ENCODE measurements at regions not wholly inside any gene's neighbourhood (a gene's known extent, or its start where the extent isn't known, plus 50 kb on each side); places are given as distances from the start of the nearest gene placed in this dataset.

- TF ChIP-seq HNF4G (IDR thresholded peaks at IDR 0.05; ENCODE audit: borderline replicate concordance, low read depth, low read length): no peak
- TF ChIP-seq HNF4G (CRISPR knock-in tag; IDR thresholded peaks at IDR 0.05; ENCODE audit: borderline replicate concordance, low read depth): no peak
Measured at GRCh38 chr14:97287956-97288355, 490.8 kb downstream of the VRK1 start (continued).

GRCh38 chr14:97290065-97290464 lies 492.9 kb downstream of the VRK1 start:
- FAIRE-seq (no peak), ATAC-seq (no peak), DNase-seq (ENCODE audit: low spot score) (no peak)
- no TSS peak for BruUV-seq (replicated peaks)
- no peaks in the 10 kb centered on the region for H3K4me1 ChIP-seq (ENCODE audit: insufficient read depth, low read length)
- no peaks in the 10 kb centered on the region for H3K27me3 ChIP-seq (ENCODE audit: control insufficient read depth in 1 of 2, insufficient read depth in 2 of 2, low read length in 2 of 2)
- H3K79me2 ChIP-seq (ENCODE audit: insufficient read depth, low read length): no peaks in the 10 kb centered on the region
- POLR2A ChIA-PET: no interaction called here
- H3K36me3 ChIP-seq (replicated peaks in 1 of 2; ENCODE audit: control insufficient read depth in 1 of 2, insufficient read depth in 2 of 2, low read length in 2 of 2): no peaks in the 10 kb centered on the region
- 3% methylated on average over 4 of the region's 4 CpGs for WGBS (ENCODE audit: low lambda C conversion rate)
- in situ Hi-C loops (cut with HindIII; ENCODE audit: extremely low pct_ligation_motif_present, low pct_unique_long_range_greater_than_20kb): no loop called here
- H3K27ac ChIP-seq (ENCODE audit: extremely low read length, insufficient read depth, low read length): no peak overlapping the region
- no peak overlapping the region for H3K4me3 ChIP-seq (replicated peaks in 1 of 3; ENCODE audit: insufficient read depth in 1 of 3, low read depth in 2 of 3, low read length in 3 of 3)
- H3K4me2 ChIP-seq (ENCODE audit: low read depth, low read length): no peak overlapping the region
- no peak overlapping the region for H3K9ac ChIP-seq (ENCODE audit: insufficient read depth, low read depth, low read length)
- no peaks in the 10 kb centered on the region for H4K20me1 ChIP-seq (ENCODE audit: insufficient read depth, low read length)
- H2AFZ ChIP-seq (ENCODE audit: low read length): no peak overlapping the region
- peaks cover 5% of the 10 kb centered on the region; the same call in 1 of the 2 replicates for H3K9me3 ChIP-seq (ENCODE audit: low read length)
- CTCF ChIA-PET (ENCODE audit: low intra/inter-chr PET ratio, low total read pairs): no interaction called here
- intact Hi-C loops (cut with micrococcal nuclease; ENCODE audit: unreplicated experiment): loop anchor here (10.0 kb wide), 1 partner anchor 1975 kb away; no protein-coding TSS in a partner anchor
- TF ChIP-seq ZFP36 (IDR thresholded peaks at IDR 0.05; ENCODE audit: borderline replicate concordance, low read depth, low read length, partially characterized antibody): no peak
- TF ChIP-seq, protein P1, sequence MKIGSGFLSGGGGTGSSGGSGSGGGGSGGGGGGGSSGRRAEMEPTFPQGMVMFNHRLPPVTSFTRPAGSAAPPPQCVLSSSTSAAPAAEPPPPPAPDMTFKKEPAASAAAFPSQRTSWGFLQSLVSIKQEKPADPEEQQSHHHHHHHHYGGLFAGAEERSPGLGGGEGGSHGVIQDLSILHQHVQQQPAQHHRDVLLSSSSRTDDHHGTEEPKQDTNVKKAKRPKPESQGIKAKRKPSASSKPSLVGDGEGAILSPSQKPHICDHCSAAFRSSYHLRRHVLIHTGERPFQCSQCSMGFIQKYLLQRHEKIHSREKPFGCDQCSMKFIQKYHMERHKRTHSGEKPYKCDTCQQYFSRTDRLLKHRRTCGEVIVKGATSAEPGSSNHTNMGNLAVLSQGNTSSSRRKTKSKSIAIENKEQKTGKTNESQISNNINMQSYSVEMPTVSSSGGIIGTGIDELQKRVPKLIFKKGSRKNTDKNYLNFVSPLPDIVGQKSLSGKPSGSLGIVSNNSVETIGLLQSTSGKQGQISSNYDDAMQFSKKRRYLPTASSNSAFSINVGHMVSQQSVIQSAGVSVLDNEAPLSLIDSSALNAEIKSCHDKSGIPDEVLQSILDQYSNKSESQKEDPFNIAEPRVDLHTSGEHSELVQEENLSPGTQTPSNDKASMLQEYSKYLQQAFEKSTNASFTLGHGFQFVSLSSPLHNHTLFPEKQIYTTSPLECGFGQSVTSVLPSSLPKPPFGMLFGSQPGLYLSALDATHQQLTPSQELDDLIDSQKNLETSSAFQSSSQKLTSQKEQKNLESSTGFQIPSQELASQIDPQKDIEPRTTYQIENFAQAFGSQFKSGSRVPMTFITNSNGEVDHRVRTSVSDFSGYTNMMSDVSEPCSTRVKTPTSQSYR (CRISPR knock-in tag; IDR thresholded peaks at IDR 0.05; ENCODE audit: borderline replicate concordance): no peak
- no peak for TF ChIP-seq SMAD1 (CRISPR knock-in tag; IDR thresholded peaks at IDR 0.05; ENCODE audit: borderline replicate concordance, low read depth)
- TF ChIP-seq ZNF234 (CRISPR knock-in tag; conservative IDR thresholded peaks at IDR 0.05): no peak
- TF ChIP-seq AGO2 (optimal IDR thresholded peaks at IDR 0.05; ENCODE audit: low read depth, low read length): no peak
- TF ChIP-seq TRIM24 (CRISPR knock-in tag; IDR thresholded peaks at IDR 0.05): no peak
- TF ChIP-seq, protein P2, sequence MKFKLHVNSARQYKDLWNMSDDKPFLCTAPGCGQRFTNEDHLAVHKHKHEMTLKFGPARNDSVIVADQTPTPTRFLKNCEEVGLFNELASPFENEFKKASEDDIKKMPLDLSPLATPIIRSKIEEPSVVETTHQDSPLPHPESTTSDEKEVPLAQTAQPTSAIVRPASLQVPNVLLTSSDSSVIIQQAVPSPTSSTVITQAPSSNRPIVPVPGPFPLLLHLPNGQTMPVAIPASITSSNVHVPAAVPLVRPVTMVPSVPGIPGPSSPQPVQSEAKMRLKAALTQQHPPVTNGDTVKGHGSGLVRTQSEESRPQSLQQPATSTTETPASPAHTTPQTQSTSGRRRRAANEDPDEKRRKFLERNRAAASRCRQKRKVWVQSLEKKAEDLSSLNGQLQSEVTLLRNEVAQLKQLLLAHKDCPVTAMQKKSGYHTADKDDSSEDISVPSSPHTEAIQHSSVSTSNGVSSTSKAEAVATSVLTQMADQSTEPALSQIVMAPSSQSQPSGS (CRISPR knock-in tag; IDR thresholded peaks at IDR 0.05): no peak
- no peak for TF ChIP-seq ZFX (CRISPR knock-in tag; IDR thresholded peaks at IDR 0.05; ENCODE audit: low read depth)
- no peak for TF ChIP-seq AFF4 (CRISPR knock-in tag; IDR thresholded peaks at IDR 0.05)
- no peak for TF ChIP-seq ZNF264 (CRISPR knock-in tag; IDR thresholded peaks at IDR 0.05)
- TF ChIP-seq, protein P3, sequence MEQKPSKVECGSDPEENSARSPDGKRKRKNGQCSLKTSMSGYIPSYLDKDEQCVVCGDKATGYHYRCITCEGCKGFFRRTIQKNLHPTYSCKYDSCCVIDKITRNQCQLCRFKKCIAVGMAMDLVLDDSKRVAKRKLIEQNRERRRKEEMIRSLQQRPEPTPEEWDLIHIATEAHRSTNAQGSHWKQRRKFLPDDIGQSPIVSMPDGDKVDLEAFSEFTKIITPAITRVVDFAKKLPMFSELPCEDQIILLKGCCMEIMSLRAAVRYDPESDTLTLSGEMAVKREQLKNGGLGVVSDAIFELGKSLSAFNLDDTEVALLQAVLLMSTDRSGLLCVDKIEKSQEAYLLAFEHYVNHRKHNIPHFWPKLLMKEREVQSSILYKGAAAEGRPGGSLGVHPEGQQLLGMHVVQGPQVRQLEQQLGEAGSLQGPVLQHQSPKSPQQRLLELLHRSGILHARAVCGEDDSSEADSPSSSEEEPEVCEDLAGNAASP (CRISPR knock-in tag; IDR thresholded peaks at IDR 0.05; ENCODE audit: borderline replicate concordance): no peak
- TF ChIP-seq ZBTB38 (CRISPR knock-in tag; IDR thresholded peaks at IDR 0.05): no peak
- no peak for TF ChIP-seq MED13 (CRISPR knock-in tag; IDR thresholded peaks at IDR 0.05)

All from HepG2 (cell line).